NCI-H2029 treated with DMSO at 0.1 percent for 48 hours (cell line): ENCODE measurements at regions not wholly inside any gene's neighbourhood (a gene's known extent, or its start where the extent isn't known, plus 50 kb on each side); places are given as distances from the start of the nearest gene placed in this dataset.
"Not testable (repeated sequence)": the region's sequence is repeated elsewhere in the genome, so short reads cannot be mapped to it uniquely, and the experiment has no call there.

ENCODE experiments used
- DNase-seq: peaks from one replicate; lab custom pipeline; 2025; lab: John Stamatoyannopoulos, UW

DNA sequence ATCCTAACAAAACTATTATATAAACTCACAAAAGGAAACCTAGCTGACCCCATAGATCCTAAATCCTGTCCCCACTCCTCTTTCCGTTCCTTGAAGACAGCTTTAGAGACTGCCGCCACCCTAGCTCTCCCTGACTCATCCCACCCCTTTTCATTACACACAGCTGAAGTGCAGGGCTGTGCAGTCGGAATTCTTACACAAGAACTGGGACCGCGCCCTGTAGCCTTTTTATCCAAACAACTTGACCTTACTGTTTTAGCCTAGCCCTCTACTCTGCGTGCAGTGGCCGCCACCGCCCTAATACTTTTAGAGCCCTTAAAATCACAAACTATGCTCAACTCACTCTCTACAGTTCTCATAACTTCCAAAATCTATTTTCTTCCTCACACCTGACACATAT is 264.0 kb downstream of the SMARCA2 start:
- not testable (repeated sequence) for DNase-seq

DNA sequence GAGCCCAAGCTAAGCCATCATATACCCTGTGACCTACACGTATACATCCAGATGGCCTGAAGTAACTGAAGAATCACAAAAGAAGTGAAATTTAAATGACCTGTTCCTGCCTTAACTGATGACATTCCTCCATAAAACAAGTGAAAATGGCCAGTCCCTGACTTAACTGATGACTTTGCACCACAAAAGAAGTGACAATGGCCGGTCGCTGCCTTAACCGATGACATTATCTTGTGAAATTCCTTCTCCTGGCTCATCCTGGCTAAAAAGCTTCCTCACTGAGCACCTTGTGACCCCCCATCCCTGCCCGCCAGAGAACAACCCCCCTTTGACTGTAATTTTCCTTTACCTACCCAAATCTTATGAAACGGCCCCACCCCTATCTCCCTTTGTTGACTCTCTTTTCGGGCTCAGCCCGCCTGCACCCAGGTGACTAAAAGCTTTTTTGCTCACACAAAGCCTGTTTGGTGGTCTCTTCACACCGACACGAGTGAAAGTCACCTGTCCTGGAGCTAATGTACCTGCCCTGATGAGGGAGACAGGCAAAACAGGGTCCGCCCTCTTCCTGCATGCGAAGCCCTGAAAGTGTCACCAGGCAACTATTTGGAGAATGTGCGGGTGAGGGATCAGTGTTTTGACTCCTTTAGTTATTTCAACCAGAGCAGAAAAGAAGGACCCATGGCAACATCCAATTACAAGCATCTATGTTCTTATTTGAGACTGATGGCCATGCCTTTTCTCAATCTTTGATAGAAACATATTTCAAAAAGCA is 266.1 kb downstream of the SMARCA2 start:
- DNase-seq = no peak

DNA sequence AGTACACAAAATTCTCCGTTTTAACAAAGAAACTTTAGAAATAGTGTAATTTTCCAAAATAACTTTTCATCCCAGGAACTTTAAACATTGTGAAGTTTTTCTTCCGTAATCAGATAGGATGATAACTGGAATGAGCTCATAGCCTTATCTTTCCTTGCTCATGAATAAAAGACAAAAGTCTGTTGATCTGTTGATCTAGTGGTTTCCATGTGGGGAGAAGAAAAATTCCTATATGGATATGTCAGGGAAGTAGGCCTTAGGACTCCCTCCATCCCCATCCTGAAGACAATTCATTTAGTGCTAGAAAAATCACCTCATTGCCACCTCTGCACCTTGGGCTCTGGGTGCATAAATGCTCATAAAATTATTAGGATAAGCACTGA is 266.6 kb downstream of the SMARCA2 start:
- no peak for DNase-seq

DNA sequence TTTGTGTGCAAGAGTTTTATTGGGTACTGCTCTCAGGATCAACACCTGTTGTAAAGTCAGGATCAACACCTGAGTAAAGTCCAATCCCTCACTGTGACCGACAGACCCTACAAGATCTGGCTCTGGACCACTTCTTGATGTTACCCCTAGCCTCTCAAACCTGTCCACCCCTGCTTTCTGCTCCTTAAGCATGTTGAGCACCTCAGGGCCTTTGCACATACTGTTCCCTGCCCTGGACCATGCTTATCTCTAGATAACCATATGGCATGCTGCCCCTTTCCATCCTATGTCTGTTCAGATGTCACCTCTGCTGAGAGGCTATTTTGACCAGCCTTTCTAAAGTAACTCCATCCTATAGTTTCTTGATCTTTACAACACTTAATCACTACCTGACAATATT is 269.6 kb downstream of the SMARCA2 start:
- DNase-seq = no peak

DNA sequence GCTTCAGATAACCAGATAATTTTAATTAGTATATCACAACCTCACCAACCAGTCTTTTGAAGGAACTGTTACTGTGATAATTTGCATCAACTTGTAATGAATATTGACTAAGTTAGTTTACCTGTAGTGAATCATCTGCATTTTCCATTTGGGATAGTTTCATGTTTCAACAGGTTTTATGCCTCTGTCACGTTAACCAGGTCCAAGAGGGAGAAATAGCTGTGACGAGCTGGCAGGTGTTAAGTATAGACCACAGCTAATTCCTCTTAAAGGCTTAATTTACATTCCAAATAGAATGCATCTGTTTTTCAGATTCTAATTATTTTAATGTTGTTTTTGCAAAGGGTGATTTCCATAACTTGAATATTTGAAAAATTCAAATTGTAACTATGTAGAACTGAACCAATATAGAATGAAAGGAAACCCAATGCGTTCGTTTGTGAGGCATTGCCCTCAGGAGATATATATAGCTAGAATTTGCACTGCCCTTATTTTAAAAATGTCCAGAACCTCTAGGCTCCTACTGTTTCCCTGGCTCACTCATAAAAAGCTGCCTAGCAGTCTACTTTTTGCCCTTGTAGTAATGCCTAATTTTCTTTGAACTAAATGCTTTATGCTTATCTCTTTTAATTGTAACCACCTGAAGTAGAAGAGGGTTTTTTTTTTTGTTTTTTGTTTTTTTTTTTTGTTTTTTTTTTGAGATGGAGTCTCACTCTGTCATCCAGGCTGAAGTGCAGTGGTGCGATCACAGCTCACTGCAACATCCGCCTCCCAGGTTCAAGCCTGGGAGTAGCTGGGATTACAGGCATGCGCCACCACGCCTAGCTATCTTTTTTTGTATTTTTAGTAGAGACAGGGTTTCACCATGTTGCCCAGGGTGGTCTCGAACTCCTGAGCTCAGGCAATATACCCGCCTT is 270.5 kb downstream of the SMARCA2 start:
- DNase-seq = no peak

DNA sequence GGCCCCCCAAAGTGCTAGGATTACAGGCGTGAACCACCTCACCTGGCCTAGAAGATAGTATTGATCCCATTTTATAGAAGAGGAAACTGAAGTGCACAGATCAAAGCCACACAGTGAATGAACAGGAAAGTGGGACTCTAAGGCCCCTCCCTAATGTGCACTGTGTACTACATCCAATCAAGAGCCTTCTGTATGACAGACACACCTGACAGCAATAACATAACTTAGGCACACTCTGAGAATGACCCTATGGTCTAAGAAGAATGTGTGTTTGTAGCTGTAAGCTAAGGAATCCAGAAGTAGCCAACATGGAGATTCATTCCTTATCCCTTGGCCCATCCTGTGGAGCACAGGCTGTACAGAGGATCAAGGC is 271.2 kb downstream of the SMARCA2 start:
- DNase-seq = no peak

DNA sequence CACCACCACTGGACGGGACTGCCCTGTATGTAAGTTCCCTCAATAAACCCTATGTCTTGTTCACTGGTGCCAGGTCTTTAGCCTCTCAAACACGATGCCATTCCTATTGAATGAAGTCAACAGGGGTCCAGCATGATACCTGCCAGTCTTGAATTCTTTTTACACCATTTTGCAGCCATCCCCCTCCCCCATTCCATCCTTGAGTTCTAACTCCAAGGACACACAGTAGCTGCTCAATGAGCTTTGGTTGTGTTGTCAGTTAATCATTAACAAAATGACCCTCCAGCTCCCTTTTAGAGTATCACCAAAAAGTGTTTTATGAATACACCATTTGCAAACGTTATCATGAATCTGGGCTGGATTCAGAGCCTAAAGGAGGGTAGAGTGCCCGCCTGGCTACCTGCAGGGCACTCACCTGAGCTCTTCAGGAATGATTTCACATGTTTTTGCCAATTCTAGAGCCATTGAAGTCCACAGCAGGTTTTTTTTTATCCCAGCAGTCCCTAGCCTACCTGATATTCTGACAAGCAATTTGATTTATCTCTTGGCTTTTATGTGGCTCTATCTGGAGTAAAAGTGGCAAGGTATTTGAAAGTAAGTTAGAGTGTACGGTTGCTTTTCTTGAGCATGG is 271.8 kb downstream of the SMARCA2 start:
- DNase-seq = no peak

DNA sequence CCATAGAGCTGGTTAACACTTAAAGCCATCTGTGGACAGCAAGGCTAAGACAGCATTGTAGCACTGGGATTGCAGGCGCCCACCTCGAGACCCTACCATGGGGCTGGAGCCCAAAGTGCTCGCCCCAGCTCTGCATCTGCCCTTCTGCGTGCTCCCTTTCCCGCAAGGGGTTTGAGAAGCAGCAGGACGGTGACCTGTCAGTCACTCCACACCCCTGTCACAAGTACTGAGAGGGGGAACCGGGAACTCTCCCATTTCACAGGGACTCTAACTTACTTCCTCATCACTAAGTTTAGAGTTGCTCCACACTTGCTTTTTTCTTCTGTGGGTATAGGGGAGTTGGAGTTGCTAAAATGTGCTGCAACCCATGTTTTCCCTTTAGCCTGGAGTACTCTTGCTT is 273.2 kb downstream of the SMARCA2 start:
- no peak for DNase-seq

DNA sequence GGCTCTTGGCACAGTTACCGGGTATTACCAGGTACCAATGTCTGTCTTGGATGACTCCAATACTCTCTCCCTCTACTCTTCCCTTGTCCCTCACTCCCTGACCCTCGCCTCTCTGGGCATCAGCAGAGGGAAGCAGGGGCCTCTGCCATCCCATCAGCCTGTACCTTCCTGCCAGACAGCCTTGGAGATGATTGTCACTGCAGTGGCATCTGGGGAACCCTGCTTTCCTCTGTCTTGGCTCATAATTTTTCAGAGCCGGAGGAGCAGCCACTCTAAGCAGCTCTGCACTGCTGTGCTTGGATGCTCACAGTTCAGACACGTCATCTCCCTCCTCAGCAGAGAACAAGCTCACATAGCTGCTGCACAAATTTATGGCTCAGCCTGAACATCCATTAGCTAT is 274.1 kb downstream of the SMARCA2 start:
- DNase-seq = no peak

DNA sequence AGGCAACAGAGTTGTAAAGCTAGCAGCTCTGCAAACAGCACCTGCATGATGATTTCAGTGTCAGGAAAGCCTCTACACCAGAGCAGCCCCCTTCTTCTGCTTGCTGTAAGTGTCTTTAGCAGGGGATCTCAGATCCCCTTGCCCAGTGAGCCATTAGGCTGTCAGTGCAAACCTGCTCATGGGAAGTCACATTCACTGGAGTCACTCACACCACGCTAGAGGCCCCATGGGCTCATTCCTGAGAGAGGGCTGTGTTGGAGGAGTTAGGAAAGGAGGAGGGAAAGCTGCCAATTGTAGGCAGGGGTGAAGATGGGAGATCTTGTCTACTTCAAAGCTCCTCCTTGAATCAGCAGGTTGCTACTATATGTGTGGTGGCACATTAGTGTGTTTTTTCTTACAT is 275.2 kb downstream of the SMARCA2 start:
- DNase-seq = no peak

DNA sequence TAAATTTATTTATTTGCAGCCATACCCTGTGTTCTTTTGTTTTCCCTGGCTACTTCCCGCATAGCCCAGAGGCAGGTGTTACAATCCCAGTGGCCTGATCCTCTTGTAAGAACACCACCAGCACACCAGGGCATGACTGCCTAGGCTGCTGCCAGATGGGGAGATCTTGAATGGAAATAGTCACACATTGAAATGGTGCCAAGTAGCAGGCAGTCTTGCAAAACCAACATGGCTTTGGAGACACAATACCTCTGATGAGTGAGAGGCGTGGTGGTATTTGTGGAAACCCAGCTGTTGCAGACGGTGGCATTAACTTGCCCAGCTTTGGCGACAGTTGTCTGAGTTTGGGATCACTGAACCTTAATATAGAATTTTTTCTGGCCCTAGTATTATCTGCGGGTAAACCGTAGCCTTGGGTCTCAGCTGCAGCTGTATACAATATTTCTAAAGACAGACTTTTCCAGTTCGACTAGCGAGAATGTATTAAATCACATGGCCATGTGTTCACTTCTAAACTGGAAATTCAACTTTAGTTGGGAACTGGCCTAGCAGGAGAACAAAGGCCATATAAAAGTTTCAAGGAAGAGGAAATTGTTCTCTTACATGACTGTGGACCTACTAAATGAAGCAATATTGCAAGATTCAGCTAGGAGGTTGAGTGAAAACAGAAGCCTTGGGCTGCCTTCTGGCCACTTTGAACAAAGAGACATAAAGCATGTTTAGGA is 277.0 kb downstream of the SMARCA2 start:
- peak; percentile 57 for DNase-seq

DNA sequence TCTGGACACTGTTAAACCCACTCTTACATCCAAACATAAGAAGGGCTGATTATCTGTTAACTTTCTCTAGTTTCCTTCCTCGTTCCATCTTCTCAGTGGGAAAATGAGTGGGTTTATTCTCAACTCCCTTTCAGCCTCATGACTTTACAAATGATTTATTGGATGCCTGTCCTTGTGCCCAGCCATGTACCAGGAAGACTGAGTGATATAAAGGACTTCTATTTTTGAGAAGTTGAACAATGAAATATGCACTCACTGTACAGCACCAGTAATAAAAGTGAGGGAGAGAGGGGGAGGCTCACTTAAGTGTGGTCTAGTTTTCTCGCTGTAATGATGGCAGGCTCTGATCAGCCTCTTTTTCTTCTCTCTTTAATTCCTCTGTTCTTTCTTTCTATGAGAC is 277.6 kb downstream of the SMARCA2 start:
- no peak for DNase-seq

DNA sequence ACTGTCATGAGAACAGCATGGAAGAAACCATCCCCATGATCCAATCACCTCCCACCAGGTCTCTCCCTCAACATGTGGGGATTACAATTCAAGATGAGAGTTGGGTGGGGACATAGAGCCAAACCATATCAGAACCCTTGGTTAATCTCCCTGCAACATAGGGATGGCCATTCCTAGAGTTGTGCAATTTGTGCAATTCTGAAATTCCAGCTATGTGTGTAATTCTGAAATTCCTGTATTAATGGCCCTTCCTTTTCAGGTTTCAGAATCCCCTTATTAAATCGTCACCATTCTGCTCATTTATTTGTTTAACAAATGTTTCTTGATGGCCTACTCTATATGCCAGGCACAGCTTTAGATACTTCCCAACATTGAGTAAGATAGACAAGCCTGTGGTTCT is 282.6 kb downstream of the SMARCA2 start:
- no peak for DNase-seq

DNA sequence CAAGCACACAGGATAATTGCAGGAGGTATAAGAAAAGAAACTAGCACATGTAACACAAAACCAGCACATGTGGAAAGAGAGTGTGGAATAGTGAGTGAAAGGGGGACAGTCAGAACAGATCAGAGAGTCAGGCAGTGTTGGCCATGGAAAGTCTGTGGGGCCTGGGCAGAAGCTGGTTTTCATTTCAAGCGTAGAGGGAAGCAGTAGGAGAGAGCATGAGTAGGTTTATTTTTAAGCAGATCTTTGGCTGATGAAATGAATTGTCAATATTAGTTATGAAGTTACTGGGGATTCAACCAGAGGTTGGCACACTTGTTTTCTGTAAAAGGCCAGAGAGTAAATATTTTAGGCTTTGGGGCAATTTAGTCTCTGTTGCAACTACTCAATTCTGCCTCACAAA is 283.1 kb downstream of the SMARCA2 start:
- DNase-seq = no peak

DNA sequence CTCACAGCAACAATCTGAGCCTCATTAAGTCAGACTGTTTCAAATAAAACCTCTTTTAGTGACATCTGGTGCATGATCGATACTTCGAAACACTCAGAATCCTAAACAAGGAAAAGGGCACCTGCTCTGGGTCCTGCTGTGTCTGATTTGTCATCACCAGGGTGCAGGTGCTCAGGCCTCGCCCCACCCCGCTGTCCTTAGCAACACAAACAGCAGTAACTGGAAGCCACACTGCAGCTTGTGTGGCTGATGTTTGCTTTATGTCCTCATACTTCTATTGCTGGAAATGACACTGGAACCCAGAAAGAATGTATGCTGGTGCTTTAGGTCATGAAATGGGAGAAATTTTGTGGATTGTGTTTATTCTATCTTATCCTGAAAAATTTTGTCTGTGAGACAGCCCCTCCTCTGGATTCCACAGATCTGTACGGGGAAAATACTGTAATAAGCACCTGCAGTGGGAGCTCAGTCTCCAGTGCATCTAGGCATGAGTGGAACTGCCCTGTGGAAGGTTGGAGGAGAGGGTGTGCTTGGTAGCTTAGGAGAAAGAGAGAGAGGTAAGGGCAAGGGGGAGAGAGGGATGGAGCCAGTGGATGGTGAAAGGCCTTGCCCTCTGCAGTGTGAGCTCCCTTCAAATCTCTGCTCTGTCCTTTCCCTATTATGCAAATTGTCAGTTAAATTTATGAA is 284.2 kb downstream of the SMARCA2 start:
- peak; percentile 73 for DNase-seq

DNA sequence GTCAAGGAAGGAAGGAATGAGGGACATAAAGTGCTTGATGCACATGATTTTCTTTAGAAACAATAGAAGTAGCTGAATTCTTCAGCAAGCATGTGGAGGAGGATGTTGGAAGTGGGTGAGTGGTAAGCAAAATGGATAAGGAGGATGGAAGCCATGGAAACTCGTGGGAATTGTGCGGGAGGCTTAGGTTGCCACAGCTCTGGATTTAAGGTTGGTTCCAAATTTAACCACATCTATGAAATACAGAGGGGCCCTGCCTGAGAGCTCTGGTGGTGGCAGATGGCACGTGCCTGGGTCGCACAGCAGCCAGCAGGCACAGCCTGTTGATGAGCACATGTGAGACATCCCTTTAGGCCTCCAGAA is 284.7 kb downstream of the SMARCA2 start:
- DNase-seq = no peak

DNA sequence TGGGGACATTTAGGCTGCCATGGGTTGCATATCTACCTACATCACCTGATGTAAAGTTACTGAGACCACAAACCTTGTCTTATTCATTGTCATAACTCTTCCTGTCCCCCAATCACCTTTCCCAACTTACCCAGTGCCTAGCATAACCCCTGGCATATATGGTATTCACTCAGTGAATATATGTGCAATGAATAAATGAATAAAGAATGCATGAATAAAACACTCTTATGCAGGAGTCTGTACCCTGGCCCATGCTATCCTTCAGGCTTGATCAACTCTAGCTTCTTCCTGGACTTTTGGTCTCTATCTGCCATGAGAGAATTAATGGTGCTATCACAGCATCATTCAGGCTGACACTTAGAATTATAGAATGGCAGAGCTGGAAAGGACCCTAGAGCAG is 285.2 kb downstream of the SMARCA2 start:
- no peak for DNase-seq

DNA sequence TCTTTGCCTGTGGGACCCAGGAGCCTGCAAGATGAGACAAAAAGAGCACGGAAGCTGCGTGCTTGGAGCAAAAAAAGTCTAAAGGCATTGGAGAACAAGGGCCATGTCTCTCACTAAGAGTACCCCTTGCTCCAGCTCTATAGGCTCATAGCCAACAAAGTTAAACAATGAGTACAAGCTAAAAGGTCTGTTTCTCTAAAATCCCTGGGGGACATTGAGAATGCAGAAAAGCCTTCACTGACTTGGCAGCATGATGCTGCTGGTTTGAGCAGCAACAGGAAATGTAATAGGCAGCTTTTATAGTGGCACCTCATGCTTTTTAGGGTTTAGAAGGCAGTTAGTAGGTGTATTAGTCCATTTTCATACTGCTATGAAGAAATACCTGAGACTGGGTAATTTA is 287.5 kb downstream of the SMARCA2 start:
- DNase-seq = no peak

DNA sequence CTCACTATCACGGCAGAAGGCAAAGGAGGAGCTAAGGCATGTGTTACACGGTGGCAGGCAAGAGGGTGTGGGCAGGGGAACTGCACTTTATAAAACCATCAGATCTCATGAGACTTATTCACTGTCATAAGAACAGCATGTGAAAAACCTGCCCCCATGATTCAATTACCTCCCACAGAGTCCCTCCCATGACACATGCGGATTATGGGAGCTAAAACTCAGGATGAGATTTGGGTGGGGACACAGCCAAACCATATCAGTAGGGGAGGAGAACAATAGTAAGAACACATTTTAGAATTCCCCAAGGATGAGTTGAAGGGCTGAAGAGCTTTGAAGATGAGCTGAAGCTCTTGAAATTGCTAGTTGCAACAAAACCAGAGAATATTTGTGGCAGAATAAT is 287.9 kb downstream of the SMARCA2 start:
- DNase-seq = no peak

DNA sequence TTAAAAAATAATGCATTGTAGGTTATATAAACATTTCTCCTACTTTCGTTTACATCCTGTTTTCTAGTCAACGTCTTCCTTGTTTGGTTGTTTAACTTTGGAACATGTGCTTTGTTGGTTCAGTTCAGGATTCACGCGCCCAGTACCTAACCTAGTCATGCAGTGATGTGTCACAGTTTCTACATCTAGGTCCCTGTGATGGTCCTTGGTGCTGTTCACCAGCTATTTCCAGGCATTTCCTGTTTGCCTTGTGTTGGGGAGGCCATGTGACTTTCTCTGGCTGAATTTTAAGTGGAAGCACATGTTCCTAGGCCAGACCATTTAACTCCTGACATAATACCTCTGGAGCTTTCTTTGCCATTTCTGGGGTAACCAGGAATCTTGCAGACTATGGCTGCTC is 292.3 kb downstream of the SMARCA2 start:
- no peak for DNase-seq

DNA sequence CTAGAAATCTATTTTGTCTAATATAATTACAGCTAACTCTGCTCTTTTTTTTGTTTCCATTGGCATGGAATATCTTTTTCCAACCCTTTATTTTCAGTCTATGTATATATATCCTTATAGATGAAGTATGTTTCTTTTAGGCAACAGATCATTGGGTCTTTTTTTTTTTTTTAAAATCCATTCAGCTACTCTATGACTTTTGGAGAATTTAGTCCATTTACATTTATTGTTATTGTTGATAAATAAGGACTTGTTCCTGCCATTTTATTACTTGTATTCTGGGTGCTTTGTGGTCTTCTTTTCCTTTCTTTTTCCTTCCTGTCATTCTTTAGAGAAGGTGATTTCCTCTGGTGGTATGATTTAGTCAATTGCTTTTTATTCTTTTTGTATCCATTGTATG is 296.8 kb downstream of the SMARCA2 start:
- DNase-seq = no peak

DNA sequence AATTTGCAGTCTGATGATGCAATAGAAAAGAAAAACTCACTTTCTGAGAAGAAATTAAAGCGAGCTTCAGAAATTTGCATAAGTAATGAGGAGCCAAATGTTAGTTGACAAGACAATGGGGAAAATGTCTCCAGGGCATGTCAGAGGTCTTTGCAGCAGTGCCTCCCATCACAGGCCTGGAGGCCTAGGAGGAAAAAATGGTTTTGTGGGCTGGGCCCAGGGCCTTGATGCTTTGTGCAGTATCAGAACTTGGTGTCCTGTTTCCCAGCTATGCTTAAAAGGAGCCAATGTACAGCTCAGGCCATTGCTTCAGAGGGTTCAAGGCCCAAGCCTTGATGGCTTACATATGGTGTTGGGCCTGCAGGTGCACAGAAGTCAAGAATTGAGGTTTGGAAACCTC is 298.4 kb downstream of the SMARCA2 start:
- DNase-seq = no peak
